ENCODE measurements at regions not wholly inside any gene's neighbourhood (a gene's known extent, or its start where the extent isn't known, plus 50 kb on each side); places are given as distances from the start of the nearest gene placed in this dataset.
"Not testable (repeated sequence)": the region's sequence is repeated elsewhere in the genome, so short reads cannot be mapped to it uniquely, and the experiment has no call there.

DNA sequence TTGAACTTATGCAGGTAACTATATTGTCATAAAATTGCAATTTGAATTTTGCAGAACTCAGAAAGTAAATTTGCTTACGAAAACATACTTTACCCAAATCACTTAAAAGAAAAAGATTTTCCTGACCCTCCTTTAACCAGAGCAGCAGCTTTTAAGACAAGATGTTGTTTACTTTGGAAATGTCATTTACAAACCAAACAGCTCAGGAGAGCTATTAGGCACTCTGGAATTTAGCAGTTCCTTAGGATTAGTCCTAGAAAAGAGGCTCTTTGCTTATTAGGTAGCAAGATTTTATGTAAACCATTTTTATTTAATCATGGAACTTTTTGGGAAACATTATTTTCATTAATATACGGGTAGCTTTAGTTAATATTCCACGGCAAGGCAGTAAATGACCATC lies 765.7 kb upstream of the POU3F4 start:
- intact Hi-C loops (cut with DNase I) = no loop called here

DNA sequence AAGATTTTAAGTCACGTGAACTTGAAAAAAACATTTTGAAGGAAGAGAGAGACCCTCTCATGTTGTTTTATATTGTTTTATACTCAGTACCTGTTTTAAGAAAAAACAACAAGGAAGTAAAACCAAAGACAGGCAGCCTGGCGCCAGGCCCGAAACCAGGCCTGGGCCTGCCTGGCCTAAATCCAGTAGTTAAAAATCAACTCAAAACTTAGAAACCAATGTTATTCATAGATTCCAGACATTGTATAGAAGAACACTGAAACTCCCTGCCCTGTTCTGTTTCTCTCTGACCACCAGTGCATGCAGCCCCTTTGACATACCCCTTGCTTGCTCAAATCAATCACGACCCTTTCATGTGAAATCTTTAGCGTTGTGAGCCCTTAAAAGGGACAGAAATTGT lies 762.4 kb upstream of the POU3F4 start:
- intact Hi-C loops (cut with DNase I); H3K36me3 ChIP-seq; H3K4me3 ChIP-seq (replicated peaks in 1 of 3); H3K9me3 ChIP-seq; H3K4me1 ChIP-seq; H3K27me3 ChIP-seq; H3K27ac ChIP-seq: not testable (repeated sequence)
- 57 to 77% methylated on average over 5 of the region's 5 CpGs for WGBS, 2 donors
- peak in 1 of 2 donors; percentile 29 for DNase-seq

More for the DNA sequence above, 765.7 kb upstream of the POU3F4 start:
- TF ChIP-seq, protein P1, sequence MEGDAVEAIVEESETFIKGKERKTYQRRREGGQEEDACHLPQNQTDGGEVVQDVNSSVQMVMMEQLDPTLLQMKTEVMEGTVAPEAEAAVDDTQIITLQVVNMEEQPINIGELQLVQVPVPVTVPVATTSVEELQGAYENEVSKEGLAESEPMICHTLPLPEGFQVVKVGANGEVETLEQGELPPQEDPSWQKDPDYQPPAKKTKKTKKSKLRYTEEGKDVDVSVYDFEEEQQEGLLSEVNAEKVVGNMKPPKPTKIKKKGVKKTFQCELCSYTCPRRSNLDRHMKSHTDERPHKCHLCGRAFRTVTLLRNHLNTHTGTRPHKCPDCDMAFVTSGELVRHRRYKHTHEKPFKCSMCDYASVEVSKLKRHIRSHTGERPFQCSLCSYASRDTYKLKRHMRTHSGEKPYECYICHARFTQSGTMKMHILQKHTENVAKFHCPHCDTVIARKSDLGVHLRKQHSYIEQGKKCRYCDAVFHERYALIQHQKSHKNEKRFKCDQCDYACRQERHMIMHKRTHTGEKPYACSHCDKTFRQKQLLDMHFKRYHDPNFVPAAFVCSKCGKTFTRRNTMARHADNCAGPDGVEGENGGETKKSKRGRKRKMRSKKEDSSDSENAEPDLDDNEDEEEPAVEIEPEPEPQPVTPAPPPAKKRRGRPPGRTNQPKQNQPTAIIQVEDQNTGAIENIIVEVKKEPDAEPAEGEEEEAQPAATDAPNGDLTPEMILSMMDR (IDR thresholded peaks at IDR 0.05) = no peak
- TF ChIP-seq POLR2A (IDR thresholded peaks at IDR 0.05) = no peak
- Histone ChIP-seq H3K27ac (peak overlapping the region in 1 of 3 donors; percentile 42), H3K9me3 (no peaks in the 10 kb centered on the region), H3K4me3 (replicated peaks in 1 of 3) (no peak overlapping the region), H3K36me3 (no peaks in the 10 kb centered on the region), H3K4me1 (peaks cover 0 to 3% of the 10 kb centered on the region in 2 donors), H3K27me3 (no peaks in the 10 kb centered on the region)
- DNase-seq = no peak
- WGBS, 2 donors = 38% methylated on average over 3 of the region's 3 CpGs

DNA sequence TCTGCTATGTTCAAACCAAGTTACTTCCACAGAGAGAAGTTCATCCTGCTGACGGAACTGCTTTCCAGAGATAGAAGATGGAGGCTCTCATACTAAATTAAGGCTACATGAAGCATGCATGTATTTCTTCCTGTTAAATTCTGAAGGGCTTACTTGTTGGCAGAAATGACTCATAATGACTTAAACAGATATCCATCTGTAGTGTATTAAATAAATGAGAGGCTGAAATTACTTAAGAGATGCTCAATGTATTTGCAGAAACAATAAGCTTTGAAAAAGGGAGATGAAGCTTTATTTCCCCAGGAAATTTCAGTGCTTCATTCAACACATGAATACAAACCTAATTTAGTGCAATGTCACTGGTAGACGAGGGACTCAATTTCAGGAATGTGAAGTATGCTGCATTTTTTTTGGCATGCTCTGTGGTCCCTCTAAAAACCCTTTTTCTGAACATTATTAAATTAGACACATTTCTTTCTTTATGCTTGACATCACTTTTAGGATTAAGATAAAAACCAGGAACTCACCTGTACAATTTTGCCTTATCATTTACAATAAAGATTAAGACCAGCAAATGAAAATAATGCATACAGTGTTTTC lies 759.1 kb upstream of the POU3F4 start:
- intact Hi-C loops (cut with DNase I) = no loop called here
- WGBS, 2 donors = 35 to 45% methylated on average over 2 of the region's 2 CpGs
- TF ChIP-seq, protein P1 (IDR thresholded peaks at IDR 0.05) = no peak
- no peak for TF ChIP-seq POLR2A (IDR thresholded peaks at IDR 0.05)

DNA sequence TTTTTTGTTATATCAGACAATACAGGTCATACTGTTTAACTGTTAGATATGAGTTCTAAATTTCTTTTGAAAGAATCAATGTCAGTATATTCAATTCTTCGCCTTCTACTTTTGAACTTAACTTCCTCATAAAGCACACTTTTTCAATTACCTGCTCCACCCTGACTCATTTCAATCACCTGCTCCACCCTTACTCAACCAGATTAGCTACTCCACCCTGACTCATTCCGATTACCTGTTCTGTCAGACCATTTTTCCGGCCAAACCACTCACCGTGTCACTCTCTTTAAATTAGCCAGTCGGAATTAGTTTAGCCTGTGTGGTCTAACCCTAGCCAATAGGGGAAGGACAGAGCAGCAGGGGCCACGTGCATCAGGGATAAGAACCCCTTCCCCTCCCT lies 751.8 kb upstream of the POU3F4 start:
- Histone ChIP-seq H3K36me3 (no peaks in the 10 kb centered on the region), H3K4me1 (no peaks in the 10 kb centered on the region), H3K9me3 (no peaks in the 10 kb centered on the region), H3K4me3 (replicated peaks in 1 of 3) (no peak overlapping the region), H3K27ac (no peak overlapping the region), H3K27me3 (no peaks in the 10 kb centered on the region)
- 93 to 95% methylated on average over 6 of the region's 6 CpGs for WGBS, 2 donors
- intact Hi-C loops (cut with DNase I) = no loop called here
- DNase-seq = no peak
- TF ChIP-seq, protein P1 (IDR thresholded peaks at IDR 0.05) = no peak
- no peak for TF ChIP-seq POLR2A (IDR thresholded peaks at IDR 0.05)

More for the DNA sequence above, 759.1 kb upstream of the POU3F4 start:
- Histone ChIP-seq H3K27me3 (no peaks in the 10 kb centered on the region), H3K36me3 (no peaks in the 10 kb centered on the region), H3K4me1 (peaks cover 0 to 3% of the 10 kb centered on the region in 2 donors), H3K4me3 (replicated peaks in 1 of 3) (no peak overlapping the region), H3K27ac (no peak overlapping the region), H3K9me3 (no peaks in the 10 kb centered on the region)
- no peak for DNase-seq

DNA sequence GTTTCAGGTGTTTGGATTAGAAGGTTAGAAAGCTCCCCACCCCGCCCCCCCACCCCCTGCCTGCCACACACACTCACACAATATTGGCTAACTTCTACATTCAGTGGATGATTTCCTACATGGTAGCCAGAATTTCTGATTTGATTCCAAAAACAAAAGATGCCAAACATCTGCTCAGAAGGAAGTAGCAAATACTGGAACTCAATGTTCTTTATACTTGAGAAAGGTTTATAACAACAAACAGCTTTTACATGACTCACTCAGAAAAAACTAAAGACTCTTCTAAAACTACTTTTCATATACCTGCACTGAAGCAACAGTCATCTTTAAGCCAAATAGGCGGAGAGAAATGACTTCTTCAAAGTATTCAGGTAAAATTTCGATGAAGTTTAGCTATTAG lies 750.5 kb upstream of the POU3F4 start:
- Histone ChIP-seq H3K27ac (no peak overlapping the region), H3K27me3 (no peaks in the 10 kb centered on the region), H3K4me3 (replicated peaks in 1 of 3) (no peak overlapping the region), H3K4me1 (no peaks in the 10 kb centered on the region), H3K36me3 (no peaks in the 10 kb centered on the region), H3K9me3 (no peaks in the 10 kb centered on the region)
- TF ChIP-seq, protein P1 (IDR thresholded peaks at IDR 0.05) = no peak
- no peak for TF ChIP-seq POLR2A (IDR thresholded peaks at IDR 0.05)
- no peak for DNase-seq
- intact Hi-C loops (cut with DNase I) = no loop called here
- WGBS, 2 donors = 16 to 31% methylated on average over 3 of the region's 3 CpGs

Data from thyroid gland (tissue), 4 donors.